ENCODE measurements at regions not wholly inside any gene's neighbourhood (a gene's known extent, or its start where the extent isn't known, plus 50 kb on each side); places are given as distances from the start of the nearest gene placed in this dataset.

DNA sequence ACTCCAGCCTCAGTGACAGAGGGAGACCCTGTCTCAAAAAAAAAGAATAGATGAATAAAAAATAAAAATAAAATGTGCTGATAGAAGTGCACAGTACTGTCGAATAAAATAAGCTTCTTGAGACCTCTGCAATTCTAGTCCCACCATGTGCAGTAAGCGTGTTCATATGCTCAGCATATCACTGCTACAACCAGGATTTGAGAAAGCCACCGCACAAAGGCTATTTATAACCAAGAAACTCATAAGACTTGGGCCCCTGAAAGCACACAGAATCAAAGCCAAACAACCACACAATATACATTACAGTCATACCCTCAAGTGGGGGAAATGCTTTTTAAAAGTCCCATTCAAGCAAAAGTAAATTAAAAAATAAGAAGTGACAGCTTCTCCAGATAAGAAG lies 56.5 kb upstream of the FXR1 start:
- TF ChIP-seq, protein P1, sequence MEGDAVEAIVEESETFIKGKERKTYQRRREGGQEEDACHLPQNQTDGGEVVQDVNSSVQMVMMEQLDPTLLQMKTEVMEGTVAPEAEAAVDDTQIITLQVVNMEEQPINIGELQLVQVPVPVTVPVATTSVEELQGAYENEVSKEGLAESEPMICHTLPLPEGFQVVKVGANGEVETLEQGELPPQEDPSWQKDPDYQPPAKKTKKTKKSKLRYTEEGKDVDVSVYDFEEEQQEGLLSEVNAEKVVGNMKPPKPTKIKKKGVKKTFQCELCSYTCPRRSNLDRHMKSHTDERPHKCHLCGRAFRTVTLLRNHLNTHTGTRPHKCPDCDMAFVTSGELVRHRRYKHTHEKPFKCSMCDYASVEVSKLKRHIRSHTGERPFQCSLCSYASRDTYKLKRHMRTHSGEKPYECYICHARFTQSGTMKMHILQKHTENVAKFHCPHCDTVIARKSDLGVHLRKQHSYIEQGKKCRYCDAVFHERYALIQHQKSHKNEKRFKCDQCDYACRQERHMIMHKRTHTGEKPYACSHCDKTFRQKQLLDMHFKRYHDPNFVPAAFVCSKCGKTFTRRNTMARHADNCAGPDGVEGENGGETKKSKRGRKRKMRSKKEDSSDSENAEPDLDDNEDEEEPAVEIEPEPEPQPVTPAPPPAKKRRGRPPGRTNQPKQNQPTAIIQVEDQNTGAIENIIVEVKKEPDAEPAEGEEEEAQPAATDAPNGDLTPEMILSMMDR (conservative IDR thresholded peaks at IDR 0.05): no peak
- no peak for TF ChIP-seq EZH2 (IDR thresholded peaks at IDR 0.05; ENCODE audit: low read depth)

Measured in PC-9 (cell line).